Endodermal cell (in vitro differentiated cells): ENCODE measurements at regions not wholly inside any gene's neighbourhood (a gene's known extent, or its start where the extent isn't known, plus 50 kb on each side); places are given as distances from the start of the nearest gene placed in this dataset.

Experiments
- DNase-seq: peaks from one replicate; pipeline ENCODE4 v3.0.0-alpha.2; 2017
- H3K27ac ChIP-seq: 2 replicates; pipeline ENCODE4 v1.5.1; 2013; ENCODE audit warnings: mild to moderate bottlenecking, low read depth, low read length, moderate library complexity
- H3K27me3 ChIP-seq: 2 replicates; pipeline ENCODE4 v1.6.1; 2013; ENCODE audit warnings: mild to moderate bottlenecking, low read length, moderate library complexity; ENCODE audit not compliant: insufficient read depth, control insufficient read depth, poor library complexity, severe bottlenecking
- H3K36me3 ChIP-seq: 2 replicates; pipeline ENCODE4 v1.7.0; 2013; ENCODE audit warnings: mild to moderate bottlenecking, low read length, moderate library complexity; ENCODE audit not compliant: control insufficient read depth, insufficient read depth
- H3K4me1 ChIP-seq: one replicate; pipeline ENCODE4 v1.7.0; 2013; ENCODE audit warnings: low read length; ENCODE audit not compliant: control insufficient read depth, insufficient read depth
- H3K4me3 ChIP-seq: 2 replicates; pipeline ENCODE4 v1.5.1; 2013; ENCODE audit warnings: mild to moderate bottlenecking, low read length, moderate library complexity
- H3K9ac ChIP-seq: 2 replicates; pipeline ENCODE4 v1.6.1; 2013; ENCODE audit warnings: mild to moderate bottlenecking, low read length, moderate library complexity; ENCODE audit not compliant: poor library complexity, severe bottlenecking; ENCODE audit errors: extremely low read depth
- H3K9me3 ChIP-seq: 2 replicates; pipeline ENCODE4 v1.6.1; 2013; ENCODE audit warnings: mild to moderate bottlenecking, low read length, moderate library complexity; ENCODE audit not compliant: control insufficient read depth
- H3K27ac Mint-ChIP-seq: 2 replicates; pipeline ENCODE4 v1.8.0; 2020; ENCODE audit warnings: mixed read lengths
- H3K27me3 Mint-ChIP-seq: 2 replicates; pipeline ENCODE4 v1.8.0; 2021; ENCODE audit warnings: mild to moderate bottlenecking, mixed read lengths; ENCODE audit not compliant: insufficient read depth
- H3K36me3 Mint-ChIP-seq: 2 replicates; pipeline ENCODE4 v1.8.0; 2020; ENCODE audit warnings: low read depth, mixed read lengths
- H3K4me1 Mint-ChIP-seq: 2 replicates; pipeline ENCODE4 v1.8.0; 2020; ENCODE audit warnings: mixed read lengths
- H3K4me3 Mint-ChIP-seq: 2 replicates; pipeline ENCODE4 v1.8.0; 2020; ENCODE audit warnings: mild to moderate bottlenecking, moderate library complexity, mixed read lengths
- H3K9me3 Mint-ChIP-seq: 2 replicates; pipeline ENCODE4 v1.8.0; 2020; ENCODE audit warnings: mild to moderate bottlenecking, mixed read lengths
- WGBS, 2 experiments: methylation state at CpG; one replicate each; pipeline versions ENCODE4 v1.1.5 to v1.1.7; 2013; ENCODE audit warnings: missing lambda C conversion rate in 2 of 2, mixed read lengths in 1 of 2; ENCODE audit not compliant: insufficient coverage in 1 of 2, insufficient read length in 1 of 2; 5-methylcytosine and 5-hydroxymethylcytosine counted together
- TF ChIP-seq, protein P1 (sequence below): fragments of 200-600 bp; sonication (generic); conservative IDR thresholded peaks from 2 replicates; pipeline ENCODE4 v1.5.0; 2021; ENCODE audit warnings: antibody characterized with exemption, mild to moderate bottlenecking

GRCh38 chr22:48705917-48706605 is 1121.6 kb downstream of the BRD1 start:
- Histone ChIP-seq H3K9ac (no peak overlapping the region), H3K36me3 (no peaks in the 10 kb centered on the region), H3K9me3 (no peaks in the 10 kb centered on the region), H3K4me1 (no peaks in the 10 kb centered on the region), H3K27ac (no peak overlapping the region), H3K4me3 (no peak overlapping the region), H3K27me3 (no peaks in the 10 kb centered on the region)
- no peak overlapping the region for H3K27ac Mint-ChIP-seq
- no peak overlapping the region for H3K4me3 Mint-ChIP-seq
- DNase-seq, result no peak
- 85 to 88% methylated on average over 16 of the region's 16 CpGs for WGBS, 2 experiments
- no peaks in the 10 kb centered on the region for H3K27me3 Mint-ChIP-seq
- no peaks in the 10 kb centered on the region for H3K9me3 Mint-ChIP-seq
- TF ChIP-seq, protein P1, sequence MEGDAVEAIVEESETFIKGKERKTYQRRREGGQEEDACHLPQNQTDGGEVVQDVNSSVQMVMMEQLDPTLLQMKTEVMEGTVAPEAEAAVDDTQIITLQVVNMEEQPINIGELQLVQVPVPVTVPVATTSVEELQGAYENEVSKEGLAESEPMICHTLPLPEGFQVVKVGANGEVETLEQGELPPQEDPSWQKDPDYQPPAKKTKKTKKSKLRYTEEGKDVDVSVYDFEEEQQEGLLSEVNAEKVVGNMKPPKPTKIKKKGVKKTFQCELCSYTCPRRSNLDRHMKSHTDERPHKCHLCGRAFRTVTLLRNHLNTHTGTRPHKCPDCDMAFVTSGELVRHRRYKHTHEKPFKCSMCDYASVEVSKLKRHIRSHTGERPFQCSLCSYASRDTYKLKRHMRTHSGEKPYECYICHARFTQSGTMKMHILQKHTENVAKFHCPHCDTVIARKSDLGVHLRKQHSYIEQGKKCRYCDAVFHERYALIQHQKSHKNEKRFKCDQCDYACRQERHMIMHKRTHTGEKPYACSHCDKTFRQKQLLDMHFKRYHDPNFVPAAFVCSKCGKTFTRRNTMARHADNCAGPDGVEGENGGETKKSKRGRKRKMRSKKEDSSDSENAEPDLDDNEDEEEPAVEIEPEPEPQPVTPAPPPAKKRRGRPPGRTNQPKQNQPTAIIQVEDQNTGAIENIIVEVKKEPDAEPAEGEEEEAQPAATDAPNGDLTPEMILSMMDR, result no peak
- peaks cover 15% of the 10 kb centered on the region for H3K4me1 Mint-ChIP-seq
- no peaks in the 10 kb centered on the region for H3K36me3 Mint-ChIP-seq

GRCh38 chr22:48705159-48705916 is 1122.3 kb downstream of the BRD1 start:
- Histone ChIP-seq H3K4me3 (no peak overlapping the region), H3K4me1 (no peaks in the 10 kb centered on the region), H3K27me3 (no peaks in the 10 kb centered on the region), H3K9me3 (no peaks in the 10 kb centered on the region), H3K27ac (no peak overlapping the region), H3K36me3 (no peaks in the 10 kb centered on the region), H3K9ac (no peak overlapping the region)
- Mint-ChIP-seq H3K27me3 (no peaks in the 10 kb centered on the region), H3K27ac (no peak overlapping the region), H3K9me3 (no peaks in the 10 kb centered on the region), H3K4me1 (peaks cover 15% of the 10 kb centered on the region), H3K4me3 (no peak overlapping the region), H3K36me3 (no peaks in the 10 kb centered on the region)
- WGBS, 2 experiments, result 83 to 84% methylated on average over 10 to 18 of the region's 18 CpGs
- TF ChIP-seq, protein P1, result no peak
- no peak for DNase-seq

DNA sequence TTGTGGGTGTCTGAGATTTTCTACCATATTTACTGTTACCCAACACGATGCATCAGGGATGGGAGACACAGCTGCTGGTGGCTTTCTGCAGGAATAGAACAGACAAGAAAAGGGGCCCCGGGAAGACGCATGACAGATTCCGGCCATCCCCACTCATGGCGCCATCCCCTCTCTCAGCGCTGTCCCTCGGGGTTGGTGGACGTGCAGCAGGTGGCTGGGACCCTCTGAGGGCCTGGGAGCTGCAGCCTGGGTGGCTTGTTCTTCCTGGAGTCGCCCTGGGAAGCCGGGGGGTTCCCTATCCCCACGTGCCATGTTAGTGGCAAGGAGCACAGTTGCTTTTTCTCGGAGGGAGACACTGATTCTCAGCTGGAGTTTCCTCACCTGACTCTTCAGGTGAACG is 1123.3 kb downstream of the BRD1 start:
- H3K4me3 ChIP-seq, result no peak overlapping the region
- H3K4me1 ChIP-seq, result no peaks in the 10 kb centered on the region
- Mint-ChIP-seq H3K4me3 (no peak overlapping the region), H3K4me1 (peaks cover 15% of the 10 kb centered on the region), H3K36me3 (no peaks in the 10 kb centered on the region), H3K27me3 (no peaks in the 10 kb centered on the region), H3K9me3 (no peaks in the 10 kb centered on the region), H3K27ac (peak overlapping the region; percentile 62)
- 88 to 91% methylated on average over 11 to 13 of the region's 13 CpGs for WGBS, 2 experiments
- H3K9ac ChIP-seq, result no peak overlapping the region
- H3K27ac ChIP-seq, result no peak overlapping the region
- TF ChIP-seq, protein P1, result no peak
- no peaks in the 10 kb centered on the region for H3K9me3 ChIP-seq
- H3K36me3 ChIP-seq, result no peaks in the 10 kb centered on the region
- no peaks in the 10 kb centered on the region for H3K27me3 ChIP-seq
- no peak for DNase-seq
